H1 (cell line): ENCODE measurements at regions not wholly inside any gene's neighbourhood (a gene's known extent, or its start where the extent isn't known, plus 50 kb on each side); places are given as distances from the start of the nearest gene placed in this dataset.

ENCODE experiments used
- CBX8 ChIP-seq: fragments of 300-800, 300-1000 bp; sonication (generic); IDR thresholded peaks from 2 replicates; pipeline ENCODE4 v1.7.1; 2016; ENCODE audit warnings: low read depth, low read length, borderline replicate concordance
- GABPA ChIP-seq: IDR thresholded peaks from 2 replicates; pipeline ENCODE4 v1.6.1; 2011; ENCODE audit warnings: mild to moderate bottlenecking, low read length, moderate library complexity, borderline replicate concordance; ENCODE audit not compliant: insufficient read depth
- HDAC2 ChIP-seq, 2 experiments: fragments of 300-600 bp in 1 of 2; sonication (generic) in 1 of 2; IDR thresholded peaks; 2 replicates each; pipeline ENCODE4 v1.6.1; 2011 to 2012; ENCODE audit warnings: low read depth in 2 of 2, low read length in 2 of 2, mild to moderate bottlenecking in 2 of 2, moderate library complexity in 2 of 2, borderline replicate concordance in 1 of 2, inconsistent platforms in 1 of 2
- HDAC6 ChIP-seq: IDR thresholded peaks from one replicate; pipeline ENCODE4 v1.7.1; 2012; ENCODE audit warnings: low read depth, mild to moderate bottlenecking, inconsistent platforms, low read length, moderate library complexity
- JUND ChIP-seq: IDR thresholded peaks from 2 replicates; pipeline ENCODE4 v1.6.1; 2011; ENCODE audit warnings: mild to moderate bottlenecking, improper control_type of control experiment, low read length
- MAX ChIP-seq: IDR thresholded peaks from 2 replicates; pipeline ENCODE4 v1.6.1; 2012; ENCODE audit warnings: inconsistent platforms
- POLR2AphosphoS5 ChIP-seq: IDR thresholded peaks from 2 replicates; pipeline ENCODE4 v1.6.1; 2011; ENCODE audit warnings: low read depth, low read length
- SP1 ChIP-seq: IDR thresholded peaks from 2 replicates; pipeline ENCODE4 v1.6.1; 2011; ENCODE audit warnings: low read depth, low read length
- TCF12 ChIP-seq: IDR thresholded peaks from 2 replicates; pipeline ENCODE4 v1.6.1; 2011; ENCODE audit warnings: low read depth, mild to moderate bottlenecking, low read length
- USF2 ChIP-seq: IDR thresholded peaks from 2 replicates; pipeline ENCODE4 v1.6.1; 2011; ENCODE audit warnings: low read length, improper control_type of control experiment
- TF ChIP-seq, protein P1 (sequence below), 3 experiments: IDR thresholded peaks; 1 replicate in 2 of 3; 2 replicates in 1 of 3; pipeline versions ENCODE4 v1.5.1 to v1.6.1; 2011; ENCODE audit warnings: low read length in 3 of 3, mild to moderate bottlenecking in 3 of 3, inconsistent platforms in 2 of 3, low read depth in 1 of 3, moderate library complexity in 1 of 3; ENCODE audit not compliant: insufficient read depth in 1 of 3; ENCODE audit errors: control extremely low read depth in 1 of 3
- TF ChIP-seq, protein P2 (sequence below): IDR thresholded peaks from 2 replicates; pipeline ENCODE4 v1.6.1; 2012; ENCODE audit warnings: low read length, inconsistent platforms

DNA sequence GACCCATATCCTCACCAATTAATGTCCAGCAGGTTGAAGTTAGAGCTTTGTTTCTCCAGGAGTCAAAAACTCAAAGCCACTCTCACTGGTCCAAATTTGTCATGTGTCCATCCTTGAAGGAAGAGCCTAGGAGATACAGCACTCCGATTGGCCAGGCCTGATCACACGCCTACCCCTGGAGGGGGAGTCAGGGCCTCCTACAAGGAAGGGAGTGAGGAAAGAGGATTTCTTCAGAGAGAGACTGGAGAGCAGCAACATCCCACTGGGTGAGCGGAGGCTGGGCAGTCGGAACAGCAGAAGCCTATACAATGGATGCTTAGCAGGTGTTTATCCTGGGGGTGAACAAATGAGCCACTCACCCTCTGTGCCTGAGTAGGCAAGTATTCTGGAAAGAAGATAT, 113.9 kb downstream of the TRIM29 start:
- TF ChIP-seq HDAC6 (no peak), CBX8 (no peak), SP1 (no peak), MAX (no peak), POLR2AphosphoS5 (no peak), GABPA (no peak), HDAC2 (IDR thresholded peaks at IDR 0.05; ENCODE audit: borderline replicate concordance in 1 of 2, low read depth in 2 of 2, low read length in 2 of 2) (no peak), USF2 (peak; percentile 75), JUND (no peak), TCF12 (no peak)
- TF ChIP-seq, protein P1, sequence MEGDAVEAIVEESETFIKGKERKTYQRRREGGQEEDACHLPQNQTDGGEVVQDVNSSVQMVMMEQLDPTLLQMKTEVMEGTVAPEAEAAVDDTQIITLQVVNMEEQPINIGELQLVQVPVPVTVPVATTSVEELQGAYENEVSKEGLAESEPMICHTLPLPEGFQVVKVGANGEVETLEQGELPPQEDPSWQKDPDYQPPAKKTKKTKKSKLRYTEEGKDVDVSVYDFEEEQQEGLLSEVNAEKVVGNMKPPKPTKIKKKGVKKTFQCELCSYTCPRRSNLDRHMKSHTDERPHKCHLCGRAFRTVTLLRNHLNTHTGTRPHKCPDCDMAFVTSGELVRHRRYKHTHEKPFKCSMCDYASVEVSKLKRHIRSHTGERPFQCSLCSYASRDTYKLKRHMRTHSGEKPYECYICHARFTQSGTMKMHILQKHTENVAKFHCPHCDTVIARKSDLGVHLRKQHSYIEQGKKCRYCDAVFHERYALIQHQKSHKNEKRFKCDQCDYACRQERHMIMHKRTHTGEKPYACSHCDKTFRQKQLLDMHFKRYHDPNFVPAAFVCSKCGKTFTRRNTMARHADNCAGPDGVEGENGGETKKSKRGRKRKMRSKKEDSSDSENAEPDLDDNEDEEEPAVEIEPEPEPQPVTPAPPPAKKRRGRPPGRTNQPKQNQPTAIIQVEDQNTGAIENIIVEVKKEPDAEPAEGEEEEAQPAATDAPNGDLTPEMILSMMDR (IDR thresholded peaks at IDR 0.05; ENCODE audit: control extremely low read depth in 1 of 3, insufficient read depth in 1 of 3, low read depth in 1 of 3, low read length in 3 of 3) = no peak
- TF ChIP-seq, protein P2, sequence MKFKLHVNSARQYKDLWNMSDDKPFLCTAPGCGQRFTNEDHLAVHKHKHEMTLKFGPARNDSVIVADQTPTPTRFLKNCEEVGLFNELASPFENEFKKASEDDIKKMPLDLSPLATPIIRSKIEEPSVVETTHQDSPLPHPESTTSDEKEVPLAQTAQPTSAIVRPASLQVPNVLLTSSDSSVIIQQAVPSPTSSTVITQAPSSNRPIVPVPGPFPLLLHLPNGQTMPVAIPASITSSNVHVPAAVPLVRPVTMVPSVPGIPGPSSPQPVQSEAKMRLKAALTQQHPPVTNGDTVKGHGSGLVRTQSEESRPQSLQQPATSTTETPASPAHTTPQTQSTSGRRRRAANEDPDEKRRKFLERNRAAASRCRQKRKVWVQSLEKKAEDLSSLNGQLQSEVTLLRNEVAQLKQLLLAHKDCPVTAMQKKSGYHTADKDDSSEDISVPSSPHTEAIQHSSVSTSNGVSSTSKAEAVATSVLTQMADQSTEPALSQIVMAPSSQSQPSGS = no peak
